Activated effector memory CD4-positive, alpha-beta T cell treated with Interleukin-2 at 50 U/mL for 16 hours (primary cell): ENCODE measurements at regions not wholly inside any gene's neighbourhood (a gene's known extent, or its start where the extent isn't known, plus 50 kb on each side); places are given as distances from the start of the nearest gene placed in this dataset.

Experiments used
- DNase-seq: peaks from one replicate; pipeline ENCODE4 v3.0.0-alpha.2; 2020

- DNase-seq: no peak
These were observed 468.5 kb upstream of the MKI67 start for GRCh38 chr10:128594688-128595087.

- no peak for DNase-seq
These were observed 470.7 kb upstream of the MKI67 start for GRCh38 chr10:128596906-128597305.

GRCh38 chr10:128599030-128599429 is 472.8 kb upstream of the MKI67 start:
- no peak for DNase-seq

GRCh38 chr10:128599538-128599937 is 473.3 kb upstream of the MKI67 start:
- DNase-seq: no peak

- no peak for DNase-seq
These were observed 476.0 kb upstream of the MKI67 start for GRCh38 chr10:128602183-128602582.

- DNase-seq: no peak
These were observed 477.8 kb upstream of the MKI67 start for GRCh38 chr10:128604025-128604424.

- DNase-seq: no peak
These were observed 479.0 kb upstream of the MKI67 start for GRCh38 chr10:128605180-128605579.

- no peak for DNase-seq
These were observed 479.8 kb upstream of the MKI67 start for GRCh38 chr10:128606055-128606454.

- DNase-seq: no peak
These were observed 482.6 kb upstream of the MKI67 start for GRCh38 chr10:128608791-128609190.

- no peak for DNase-seq
These were observed 483.2 kb upstream of the MKI67 start for GRCh38 chr10:128609460-128609859.

GRCh38 chr10:128610113-128610512 is 483.9 kb upstream of the MKI67 start:
- DNase-seq: no peak

GRCh38 chr10:128612195-128612594 is 486.0 kb upstream of the MKI67 start:
- DNase-seq: no peak

- no peak for DNase-seq
These were observed 486.4 kb upstream of the MKI67 start for GRCh38 chr10:128612631-128613030.

- no peak for DNase-seq
These were observed 487.9 kb upstream of the MKI67 start for GRCh38 chr10:128614016-128614605.

GRCh38 chr10:128614802-128615553 is 488.8 kb upstream of the MKI67 start:
- no peak for DNase-seq

- no peak for DNase-seq
These were observed 491.3 kb upstream of the MKI67 start for GRCh38 chr10:128617532-128617931.

GRCh38 chr10:128622706-128623105 is 496.5 kb upstream of the MKI67 start:
- no peak for DNase-seq

GRCh38 chr10:128623776-128624175 is 497.6 kb upstream of the MKI67 start:
- no peak for DNase-seq

GRCh38 chr10:128624656-128625530 is 498.7 kb upstream of the MKI67 start:
- DNase-seq: no peak

GRCh38 chr10:128625926-128626325 is 499.7 kb upstream of the MKI67 start:
- no peak for DNase-seq

GRCh38 chr10:128626397-128627000 is 500.3 kb upstream of the MKI67 start:
- DNase-seq: no peak

GRCh38 chr10:128627811-128628210 is 501.6 kb upstream of the MKI67 start:
- DNase-seq: no peak

- no peak for DNase-seq
These were observed 502.0 kb upstream of the MKI67 start for GRCh38 chr10:128628252-128628651.
